Uterus (tissue), 2 donors: ENCODE measurements at regions not wholly inside any gene's neighbourhood (a gene's known extent, or its start where the extent isn't known, plus 50 kb on each side); places are given as distances from the start of the nearest gene placed in this dataset.

Experiments
- POLR2A ChIP-seq, 2 donors: fragments of 450-650 bp; IDR thresholded peaks; one replicate each; pipeline ENCODE4 v1.6.1; 2016; ENCODE audit warnings: antibody characterized with exemption in 2 of 2, mild to moderate bottlenecking in 1 of 2, moderate library complexity in 1 of 2
- TF ChIP-seq, protein P1 (sequence below), 4 experiments: fragments of 200-600 bp in 2 of 4; fragments of 450-650 bp in 2 of 4; sonication (generic) in 2 of 4; IDR thresholded peaks; one replicate each; pipeline ENCODE4 v1.5.1; 2016 to 2019; ENCODE audit warnings: antibody characterized with exemption in 4 of 4, mild to moderate bottlenecking in 2 of 4, moderate library complexity in 1 of 4

DNA sequence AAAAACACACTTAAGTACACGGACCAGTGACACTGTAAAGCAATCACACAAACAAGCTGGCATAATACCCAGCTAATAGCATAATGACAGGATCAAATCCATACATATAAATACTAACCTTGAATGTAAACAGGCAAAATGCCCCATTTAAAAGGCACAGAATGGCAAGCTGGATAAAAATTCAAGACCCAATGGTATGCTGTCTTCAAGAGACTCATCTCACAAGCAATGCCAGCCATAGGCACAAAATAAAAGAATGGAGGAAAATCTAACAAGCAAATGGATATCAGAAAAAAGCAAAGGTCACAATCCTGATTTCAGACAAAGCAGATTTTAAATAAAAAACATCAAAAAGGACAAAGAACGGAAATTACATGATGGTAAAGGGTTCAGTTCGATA, 79.1 kb upstream of the PTGFR start:
- TF ChIP-seq, protein P1, sequence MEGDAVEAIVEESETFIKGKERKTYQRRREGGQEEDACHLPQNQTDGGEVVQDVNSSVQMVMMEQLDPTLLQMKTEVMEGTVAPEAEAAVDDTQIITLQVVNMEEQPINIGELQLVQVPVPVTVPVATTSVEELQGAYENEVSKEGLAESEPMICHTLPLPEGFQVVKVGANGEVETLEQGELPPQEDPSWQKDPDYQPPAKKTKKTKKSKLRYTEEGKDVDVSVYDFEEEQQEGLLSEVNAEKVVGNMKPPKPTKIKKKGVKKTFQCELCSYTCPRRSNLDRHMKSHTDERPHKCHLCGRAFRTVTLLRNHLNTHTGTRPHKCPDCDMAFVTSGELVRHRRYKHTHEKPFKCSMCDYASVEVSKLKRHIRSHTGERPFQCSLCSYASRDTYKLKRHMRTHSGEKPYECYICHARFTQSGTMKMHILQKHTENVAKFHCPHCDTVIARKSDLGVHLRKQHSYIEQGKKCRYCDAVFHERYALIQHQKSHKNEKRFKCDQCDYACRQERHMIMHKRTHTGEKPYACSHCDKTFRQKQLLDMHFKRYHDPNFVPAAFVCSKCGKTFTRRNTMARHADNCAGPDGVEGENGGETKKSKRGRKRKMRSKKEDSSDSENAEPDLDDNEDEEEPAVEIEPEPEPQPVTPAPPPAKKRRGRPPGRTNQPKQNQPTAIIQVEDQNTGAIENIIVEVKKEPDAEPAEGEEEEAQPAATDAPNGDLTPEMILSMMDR (IDR thresholded peaks at IDR 0.05): no peak
- no peak for TF ChIP-seq POLR2A (IDR thresholded peaks at IDR 0.05)
